H1 (cell line): ENCODE measurements at regions not wholly inside any gene's neighbourhood (a gene's known extent, or its start where the extent isn't known, plus 50 kb on each side); places are given as distances from the start of the nearest gene placed in this dataset.
A peak's percentile ranks its signal among the peaks of the same experiment; 100 is the strongest.

Experiments used
- CTCF ChIA-PET: fragments of 300-600 bp; sonication (Branson Sonifier 250); formaldehyde crosslinking; loops from one replicate; lab custom pipeline; 2021; ENCODE audit not compliant: partially characterized antibody; lab: Charles Lee
- POLR2A ChIA-PET: fragments of 300-600 bp; sonication (Branson Sonifier 250); formaldehyde crosslinking; loops from one replicate; lab custom pipeline; 2021; ENCODE audit warnings: inconsistent platforms; ENCODE audit not compliant: partially characterized antibody; lab: Charles Lee
- DNase-seq, 2 experiments: peaks; one replicate each; pipeline versions ENCODE4 v3.0.0 to v3.0.0-alpha.2; 2010 to 2022; ENCODE audit warnings: low spot score in 2 of 2, low read depth in 1 of 2, mixed read lengths in 1 of 2
- FAIRE-seq: peaks from 2 replicates; lab custom pipeline; 2011; peaks lifted over from hg19 to GRCh38; lab: Jason Lieb, UNC
- H2AFZ ChIP-seq: 2 replicates; pipeline ENCODE4 v1.8.1; 2012; ENCODE audit warnings: low read length, inconsistent platforms
- H2AK5ac ChIP-seq: 2 replicates; pipeline ENCODE4 v1.6.1; 2013; ENCODE audit warnings: low read depth, low read length
- H2BK120ac ChIP-seq: replicated peaks from 2 replicates; pipeline ENCODE3; 2013; ENCODE audit warnings: low read depth, low read length, inconsistent platforms
- H2BK12ac ChIP-seq: 2 replicates; pipeline ENCODE4 v1.6.1; 2013; ENCODE audit warnings: low read depth, low read length
- H2BK15ac ChIP-seq: 2 replicates; pipeline ENCODE4 v1.6.1; 2013; ENCODE audit warnings: low read length
- H2BK20ac ChIP-seq: 2 replicates; pipeline ENCODE4 v1.6.1; 2013; ENCODE audit warnings: low read length
- H2BK5ac ChIP-seq: 2 replicates; pipeline ENCODE4 v1.6.1; 2013; ENCODE audit warnings: low read depth, low read length
- H3K14ac ChIP-seq: 2 replicates; pipeline ENCODE4 v1.6.1; 2013; ENCODE audit warnings: inconsistent platforms; ENCODE audit not compliant: insufficient read length
- H3K18ac ChIP-seq: 2 replicates; pipeline ENCODE4 v1.6.1; 2013; ENCODE audit warnings: low read length; ENCODE audit errors: extremely low read depth
- H3K23ac ChIP-seq: 2 replicates; pipeline ENCODE4 v1.6.1; 2013; ENCODE audit warnings: inconsistent platforms; ENCODE audit not compliant: insufficient read length
- H3K23me2 ChIP-seq: 2 replicates; pipeline ENCODE4 v1.6.1; 2013; ENCODE audit warnings: low read depth, low read length
- H3K27ac ChIP-seq: 2 replicates; pipeline ENCODE4 v1.6.1; 2011; ENCODE audit warnings: low read depth, low read length, inconsistent platforms
- H3K27me3 ChIP-seq, 4 experiments: replicated peaks in 1 of 4; 1 replicate in 1 of 4; 2 replicates in 3 of 4; pipeline versions ENCODE4 v1.6.1 to v1.8.1; 2011 to 2013; ENCODE audit warnings: low read length in 3 of 4, mild to moderate bottlenecking in 3 of 4, inconsistent platforms in 2 of 4, mixed read lengths in 2 of 4, moderate library complexity in 1 of 4; ENCODE audit not compliant: control insufficient read depth in 3 of 4, insufficient read depth in 3 of 4; ENCODE audit errors: extremely low read depth in 1 of 4
- H3K36me3 ChIP-seq, 4 experiments: 2 replicates each; pipeline versions ENCODE4 v1.6.1 to v1.8.1; 2011 to 2013; ENCODE audit warnings: mild to moderate bottlenecking in 4 of 4, low read length in 3 of 4, moderate library complexity in 2 of 4, control low read depth in 1 of 4, inconsistent platforms in 1 of 4; ENCODE audit not compliant: insufficient read depth in 4 of 4, control insufficient read depth in 2 of 4
- H3K4ac ChIP-seq: replicated peaks from 2 replicates; pipeline ENCODE3; 2013; ENCODE audit warnings: low read length, low read depth, mixed read lengths, inconsistent platforms; ENCODE audit not compliant: insufficient read length
- H3K4me1 ChIP-seq, 4 experiments: replicated peaks in 1 of 4; 1 replicate in 1 of 4; 2 replicates in 3 of 4; pipeline versions ENCODE4 v1.6.1 to v1.8.1; 2011 to 2013; ENCODE audit warnings: low read length in 3 of 4, inconsistent platforms in 2 of 4, mixed read lengths in 1 of 4; ENCODE audit not compliant: insufficient read depth in 4 of 4, control insufficient read depth in 3 of 4
- H3K4me2 ChIP-seq, 2 experiments: 2 replicates each; pipeline versions ENCODE4 v1.6.1 to v1.8.1; 2011 to 2013; ENCODE audit warnings: low read depth in 2 of 2, low read length in 2 of 2, control low read depth in 1 of 2, inconsistent platforms in 1 of 2, mild to moderate bottlenecking in 1 of 2; ENCODE audit not compliant: insufficient read depth in 1 of 2
- H3K4me3 ChIP-seq, 4 experiments: fragments of 200-600, 300-600 bp in 1 of 4; sonication (generic), shearing (Covaris generic), sonication (Bioruptor Twin) in 1 of 4; 2 replicates each; pipeline versions ENCODE4 v1.5.1 to v1.8.1; 2011 to 2016; ENCODE audit warnings: low read length in 4 of 4, low read depth in 3 of 4, control low read depth in 2 of 4, inconsistent platforms in 2 of 4, mild to moderate bottlenecking in 2 of 4, mixed read lengths in 1 of 4, moderate library complexity in 1 of 4; ENCODE audit not compliant: insufficient read depth in 2 of 4; ENCODE audit errors: extremely low read depth in 1 of 4
- H3K56ac ChIP-seq: replicated peaks from 2 replicates; pipeline ENCODE3; 2013; ENCODE audit warnings: low read depth, mild to moderate bottlenecking, mixed read lengths, low read length, inconsistent platforms; ENCODE audit not compliant: insufficient read length
- H3K79me1 ChIP-seq: 2 replicates; pipeline ENCODE4 v1.6.1; 2013; ENCODE audit warnings: low read depth, low read length, control low read depth
- H3K79me2 ChIP-seq, 2 experiments: 2 replicates each; pipeline versions ENCODE4 v1.6.1 to v1.8.1; 2012 to 2013; ENCODE audit warnings: low read length in 2 of 2, mild to moderate bottlenecking in 2 of 2, inconsistent platforms in 1 of 2; ENCODE audit not compliant: insufficient read depth in 2 of 2, control insufficient read depth in 1 of 2
- H3K9ac ChIP-seq, 4 experiments: replicated peaks in 1 of 4; 1 replicate in 1 of 4; 2 replicates in 3 of 4; pipeline versions ENCODE4 v1.6.1 to v1.8.1; 2011 to 2013; ENCODE audit warnings: low read depth in 3 of 4, low read length in 3 of 4, control low read depth in 2 of 4, mild to moderate bottlenecking in 2 of 4, moderate library complexity in 2 of 4, inconsistent platforms in 1 of 4; ENCODE audit errors: extremely low read depth in 1 of 4
- H3K9me3 ChIP-seq, 2 experiments: 2 replicates each; pipeline versions ENCODE4 v1.6.1 to v1.8.1; 2012 to 2013; ENCODE audit warnings: mild to moderate bottlenecking in 2 of 2, moderate library complexity in 2 of 2, control low read depth in 1 of 2, inconsistent platforms in 1 of 2, low read depth in 1 of 2, low read length in 1 of 2, mixed read lengths in 1 of 2; ENCODE audit not compliant: insufficient read depth in 2 of 2
- H4K20me1 ChIP-seq, 2 experiments: replicated peaks in 1 of 2; 2 replicates each; pipeline versions ENCODE3 to v1.8.1; 2011 to 2013; ENCODE audit warnings: inconsistent platforms in 2 of 2, low read length in 2 of 2, mild to moderate bottlenecking in 1 of 2; ENCODE audit not compliant: insufficient read depth in 2 of 2, control insufficient read depth in 1 of 2
- H4K5ac ChIP-seq: 2 replicates; pipeline ENCODE4 v1.6.1; 2013; ENCODE audit warnings: low read length, low read depth, mixed read lengths, inconsistent platforms; ENCODE audit not compliant: insufficient read length
- H4K8ac ChIP-seq: 2 replicates; pipeline ENCODE4 v1.8.0; 2013; ENCODE audit warnings: mild to moderate bottlenecking, moderate library complexity, low read length, inconsistent platforms; ENCODE audit not compliant: insufficient read depth; ENCODE audit errors: extremely low read depth
- H4K91ac ChIP-seq: replicated peaks from 2 replicates; pipeline ENCODE3; 2013; ENCODE audit warnings: low read length, mixed read lengths, inconsistent platforms; ENCODE audit not compliant: insufficient read length
- CEBPB ChIP-seq: IDR thresholded peaks from 2 replicates; pipeline ENCODE4 v1.6.1; 2012; ENCODE audit warnings: low read depth, low read length
- MAX ChIP-seq: IDR thresholded peaks from 2 replicates; pipeline ENCODE4 v1.6.1; 2012; ENCODE audit warnings: inconsistent platforms

- CTCF ChIA-PET: no interaction called here
- no peak overlapping the region for H4K91ac ChIP-seq
- H4K5ac ChIP-seq: no peak overlapping the region
- H3K14ac ChIP-seq: no peak overlapping the region
- H3K4me1 ChIP-seq: no peaks in the 10 kb centered on the region
- DNase-seq (no peak), FAIRE-seq (no peak)
- H2BK120ac ChIP-seq: no peak overlapping the region
- H3K23me2 ChIP-seq: no peaks in the 10 kb centered on the region
- no peak overlapping the region for H3K4me3 ChIP-seq
- no peaks in the 10 kb centered on the region for H4K20me1 ChIP-seq
- no peak overlapping the region for H3K9ac ChIP-seq
- no peak overlapping the region for H2BK15ac ChIP-seq
- H2BK12ac ChIP-seq: no peak overlapping the region
- H3K23ac ChIP-seq: no peak overlapping the region
- H2AK5ac ChIP-seq: no peak overlapping the region
- POLR2A ChIA-PET: no interaction called here
- no peak overlapping the region for H4K8ac ChIP-seq
- peaks cover 0 to 2% (median 0%) of the 10 kb centered on the region in 4 experiments; a peak in 1 of 8 replicates for H3K36me3 ChIP-seq
- H3K56ac ChIP-seq: no peak overlapping the region
- H3K27me3 ChIP-seq: no peaks in the 10 kb centered on the region
- no peaks in the 10 kb centered on the region for H3K79me2 ChIP-seq
- H3K4ac ChIP-seq: no peak overlapping the region
- TF ChIP-seq CEBPB (peak; percentile 36; the same call in 1 of the 2 replicates), MAX (no peak)
- no peak overlapping the region for H3K27ac ChIP-seq
- no peak overlapping the region for H2AFZ ChIP-seq
- no peak overlapping the region for H2BK20ac ChIP-seq
- no peak overlapping the region for H3K18ac ChIP-seq
- H3K9me3 ChIP-seq: 0 out of 4 replicates have a peak, but pooled peaks cover 5 to 8% of the 10 kb centered on the region in 2 experiments
- no peaks in the 10 kb centered on the region for H3K79me1 ChIP-seq
- H3K4me2 ChIP-seq: no peak overlapping the region
- no peak overlapping the region for H2BK5ac ChIP-seq
These were observed 118.5 kb downstream of the EN1 start for GRCh38 chr2:118728984-118729383.
